ENCODE measurements at regions not wholly inside any gene's neighbourhood (a gene's known extent, or its start where the extent isn't known, plus 50 kb on each side); places are given as distances from the start of the nearest gene placed in this dataset.

DNA sequence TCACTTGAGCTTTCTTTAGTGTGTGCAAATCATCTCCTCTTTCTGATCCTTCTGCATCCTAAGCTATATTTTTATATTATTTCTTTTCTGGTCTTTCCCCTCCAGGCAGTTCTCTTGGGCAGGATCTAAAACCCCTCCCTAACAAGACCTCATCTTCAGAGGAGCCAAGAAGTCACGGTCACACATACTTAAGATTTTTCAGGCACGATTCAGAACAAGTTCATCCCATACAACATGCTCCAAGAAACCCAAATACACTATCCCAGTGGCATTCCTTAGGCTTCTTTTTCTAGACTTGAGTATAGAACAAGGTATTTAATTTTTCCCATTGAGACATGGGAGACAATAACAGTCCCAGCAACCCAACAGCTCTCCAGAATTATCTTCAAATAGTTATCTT is 1251.5 kb downstream of the DNAJB9 start:
- H3K9me3 Mint-ChIP-seq (ENCODE audit: low read depth), result peaks cover 25% of the 10 kb centered on the region
- TF ChIP-seq, protein P1, sequence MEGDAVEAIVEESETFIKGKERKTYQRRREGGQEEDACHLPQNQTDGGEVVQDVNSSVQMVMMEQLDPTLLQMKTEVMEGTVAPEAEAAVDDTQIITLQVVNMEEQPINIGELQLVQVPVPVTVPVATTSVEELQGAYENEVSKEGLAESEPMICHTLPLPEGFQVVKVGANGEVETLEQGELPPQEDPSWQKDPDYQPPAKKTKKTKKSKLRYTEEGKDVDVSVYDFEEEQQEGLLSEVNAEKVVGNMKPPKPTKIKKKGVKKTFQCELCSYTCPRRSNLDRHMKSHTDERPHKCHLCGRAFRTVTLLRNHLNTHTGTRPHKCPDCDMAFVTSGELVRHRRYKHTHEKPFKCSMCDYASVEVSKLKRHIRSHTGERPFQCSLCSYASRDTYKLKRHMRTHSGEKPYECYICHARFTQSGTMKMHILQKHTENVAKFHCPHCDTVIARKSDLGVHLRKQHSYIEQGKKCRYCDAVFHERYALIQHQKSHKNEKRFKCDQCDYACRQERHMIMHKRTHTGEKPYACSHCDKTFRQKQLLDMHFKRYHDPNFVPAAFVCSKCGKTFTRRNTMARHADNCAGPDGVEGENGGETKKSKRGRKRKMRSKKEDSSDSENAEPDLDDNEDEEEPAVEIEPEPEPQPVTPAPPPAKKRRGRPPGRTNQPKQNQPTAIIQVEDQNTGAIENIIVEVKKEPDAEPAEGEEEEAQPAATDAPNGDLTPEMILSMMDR (IDR thresholded peaks at IDR 0.05), result no peak
- no peak overlapping the region for H3K27ac Mint-ChIP-seq (ENCODE audit: unreplicated experiment)
- no peak overlapping the region for H3K4me3 Mint-ChIP-seq (ENCODE audit: unreplicated experiment)
- peaks cover 3% of the 10 kb centered on the region for H3K36me3 Mint-ChIP-seq (ENCODE audit: low read depth)
- no peak for DNase-seq (ENCODE audit: low spot score)
- no peaks in the 10 kb centered on the region for H3K27me3 Mint-ChIP-seq (ENCODE audit: low read depth)
- H3K4me1 Mint-ChIP-seq (ENCODE audit: low read depth), result no peaks in the 10 kb centered on the region

DNA sequence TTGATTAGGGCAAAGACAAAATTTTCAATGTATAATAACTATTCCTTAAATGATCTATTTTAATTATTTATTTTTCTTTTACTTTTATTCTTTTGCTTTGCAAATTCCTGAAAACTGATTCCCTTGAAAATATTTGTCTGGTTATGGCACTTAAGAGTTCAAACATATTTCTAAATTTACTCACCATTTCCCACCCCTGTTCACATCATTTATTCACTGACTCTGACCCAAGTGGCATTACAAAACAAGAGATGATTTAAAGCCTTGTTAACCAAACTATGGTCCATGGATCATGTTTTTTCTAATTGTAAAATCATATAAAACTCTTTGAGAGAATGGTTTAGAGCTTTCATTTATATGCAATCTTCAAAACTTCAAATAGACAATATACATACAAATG is 1256.1 kb upstream of the LRRN3 start:
- H3K4me1 Mint-ChIP-seq (ENCODE audit: low read depth), result no peaks in the 10 kb centered on the region
- no peaks in the 10 kb centered on the region for H3K9me3 Mint-ChIP-seq (ENCODE audit: low read depth)
- no peaks in the 10 kb centered on the region for H3K36me3 Mint-ChIP-seq (ENCODE audit: low read depth)
- H3K27me3 Mint-ChIP-seq (ENCODE audit: low read depth), result no peaks in the 10 kb centered on the region
- no peak overlapping the region for H3K27ac Mint-ChIP-seq (ENCODE audit: unreplicated experiment)
- TF ChIP-seq, protein P1 (IDR thresholded peaks at IDR 0.05), result no peak
- no peak for DNase-seq (ENCODE audit: low spot score)
- no peak overlapping the region for H3K4me3 Mint-ChIP-seq (ENCODE audit: unreplicated experiment)

DNA sequence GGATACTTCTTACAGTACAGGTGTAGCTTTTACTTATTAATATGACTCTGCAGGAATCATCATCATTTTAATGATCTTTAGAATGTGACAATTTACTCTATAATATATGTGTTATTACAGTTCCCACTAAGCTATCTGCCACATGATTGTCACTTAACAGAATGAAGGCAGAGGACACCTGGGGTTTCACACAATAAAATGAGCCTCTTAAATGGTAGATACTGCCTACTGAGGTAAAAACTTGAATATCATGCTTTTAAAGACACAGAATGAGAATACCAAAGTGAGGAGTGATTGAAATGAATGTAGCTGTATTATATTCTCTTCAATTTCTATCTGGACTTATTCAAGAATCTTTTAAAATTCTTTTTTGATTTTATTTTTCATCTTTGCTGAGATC is 1255.3 kb upstream of the LRRN3 start:
- Mint-ChIP-seq H3K27ac (ENCODE audit: unreplicated experiment) (no peak overlapping the region), H3K4me1 (ENCODE audit: low read depth) (no peaks in the 10 kb centered on the region), H3K9me3 (ENCODE audit: low read depth) (no peaks in the 10 kb centered on the region), H3K36me3 (ENCODE audit: low read depth) (no peaks in the 10 kb centered on the region), H3K27me3 (ENCODE audit: low read depth) (no peaks in the 10 kb centered on the region), H3K4me3 (ENCODE audit: unreplicated experiment) (no peak overlapping the region)
- TF ChIP-seq, protein P1 (IDR thresholded peaks at IDR 0.05), result no peak
- no peak for DNase-seq (ENCODE audit: low spot score)

DNA sequence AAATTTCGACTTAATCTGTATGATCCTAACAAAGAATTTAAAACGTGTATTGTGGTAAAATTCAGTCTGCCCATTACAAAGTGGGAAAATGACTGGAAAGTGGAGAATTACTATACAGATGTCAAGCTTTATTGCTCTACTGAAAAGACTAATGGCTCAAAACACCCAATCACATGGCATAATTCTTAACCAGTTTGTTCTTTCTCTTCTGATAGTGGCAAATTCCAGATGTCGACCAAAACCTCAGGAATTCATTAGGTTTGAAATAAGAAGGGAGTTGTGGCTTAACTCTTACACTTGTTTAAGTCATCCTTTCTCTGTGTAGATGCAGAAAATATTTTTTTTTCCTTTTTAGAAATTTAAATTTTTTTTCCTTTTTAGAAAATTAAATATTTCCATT is 1254.9 kb upstream of the LRRN3 start:
- TF ChIP-seq, protein P1 (IDR thresholded peaks at IDR 0.05), result no peak
- H3K27me3 Mint-ChIP-seq (ENCODE audit: low read depth), result no peaks in the 10 kb centered on the region
- DNase-seq (ENCODE audit: low spot score), result no peak
- H3K9me3 Mint-ChIP-seq (ENCODE audit: low read depth), result no peaks in the 10 kb centered on the region
- H3K27ac Mint-ChIP-seq (ENCODE audit: unreplicated experiment), result no peak overlapping the region
- no peaks in the 10 kb centered on the region for H3K36me3 Mint-ChIP-seq (ENCODE audit: low read depth)
- H3K4me1 Mint-ChIP-seq (ENCODE audit: low read depth), result no peaks in the 10 kb centered on the region
- H3K4me3 Mint-ChIP-seq (ENCODE audit: unreplicated experiment), result no peak overlapping the region

DNA sequence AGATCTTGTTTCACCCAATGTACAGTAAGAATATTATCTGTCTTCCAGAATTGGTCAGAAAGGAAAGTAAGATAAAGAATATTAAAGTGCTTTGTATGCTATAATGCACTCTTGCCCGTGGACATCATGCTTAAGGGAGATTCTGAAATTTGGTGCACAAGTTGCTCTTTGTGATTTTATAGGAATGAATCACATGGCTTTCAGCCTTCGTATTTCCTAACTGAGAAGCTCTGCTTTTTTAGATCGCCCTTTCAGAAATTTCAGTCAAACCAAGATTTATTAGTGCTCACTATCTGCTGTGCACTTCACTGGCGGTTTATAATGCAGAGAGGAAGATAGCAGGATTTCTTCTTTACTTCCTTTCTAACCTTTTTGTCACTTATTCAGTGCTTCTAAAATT is 1248.5 kb upstream of the LRRN3 start:
- Mint-ChIP-seq H3K4me3 (ENCODE audit: unreplicated experiment) (no peak overlapping the region), H3K4me1 (ENCODE audit: low read depth) (no peaks in the 10 kb centered on the region), H3K36me3 (ENCODE audit: low read depth) (no peaks in the 10 kb centered on the region), H3K27ac (ENCODE audit: unreplicated experiment) (no peak overlapping the region), H3K9me3 (ENCODE audit: low read depth) (no peaks in the 10 kb centered on the region), H3K27me3 (ENCODE audit: low read depth) (no peaks in the 10 kb centered on the region)
- no peak for DNase-seq (ENCODE audit: low spot score)
- TF ChIP-seq, protein P1 (IDR thresholded peaks at IDR 0.05), result no peak

All from chondrocyte (in vitro differentiated cells).